ENCODE measurements at regions not wholly inside any gene's neighbourhood (a gene's known extent, or its start where the extent isn't known, plus 50 kb on each side); places are given as distances from the start of the nearest gene placed in this dataset.

DNA sequence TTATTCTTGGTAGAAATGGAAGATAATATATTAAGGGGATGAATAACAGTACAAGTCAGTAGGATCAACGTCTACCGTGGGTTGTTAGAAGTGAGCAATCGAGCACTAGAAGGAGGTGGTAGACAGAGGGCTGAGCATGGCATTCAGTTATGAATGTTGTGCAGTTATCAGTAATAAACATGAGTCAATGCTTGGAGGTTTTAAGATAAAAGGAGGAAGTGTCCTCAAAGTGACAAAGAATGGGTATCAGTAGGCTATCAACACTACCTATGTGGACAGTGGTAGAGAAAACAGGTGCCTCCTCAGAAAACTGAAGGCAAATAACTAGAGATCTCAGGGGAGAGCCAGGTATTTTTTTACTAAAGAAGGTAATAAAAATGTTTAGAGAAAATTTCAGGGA lies 1607.0 kb downstream of the PCDH9 start:
- Histone ChIP-seq H3K9ac (ENCODE audit: low read length in 5 of 5) (no peak overlapping the region), H3K27me3 (ENCODE audit: control insufficient read depth in 5 of 5, insufficient read depth in 4 of 5, low read length in 5 of 5) (no peaks in the 10 kb centered on the region), H3K36me3 (ENCODE audit: control insufficient read depth in 5 of 5, insufficient read depth in 5 of 5, low read length in 5 of 5) (no peaks in the 10 kb centered on the region), H3K27ac (ENCODE audit: low read depth, low read length) (no peak overlapping the region), H3K4me1 (ENCODE audit: control insufficient read depth in 5 of 5, insufficient read depth in 5 of 5, low read length in 5 of 5) (no peaks in the 10 kb centered on the region), H3K4me3 (ENCODE audit: low read depth in 1 of 5, low read length in 5 of 5) (no peak overlapping the region), H3K9me3 (ENCODE audit: control insufficient read depth in 5 of 5, low read length in 5 of 5) (no peaks in the 10 kb centered on the region)

GRCh38 chr13:65615506-65615905 lies 1614.6 kb downstream of the PCDH9 start:
- no peaks in the 10 kb centered on the region for H3K9me3 ChIP-seq (ENCODE audit: control insufficient read depth in 5 of 5, low read length in 5 of 5)
- no peaks in the 10 kb centered on the region for H3K4me1 ChIP-seq (ENCODE audit: control insufficient read depth in 5 of 5, insufficient read depth in 5 of 5, low read length in 5 of 5)
- H3K4me3 ChIP-seq (ENCODE audit: low read depth in 1 of 5, low read length in 5 of 5): no peak overlapping the region
- H3K27ac ChIP-seq (ENCODE audit: low read depth, low read length): no peak overlapping the region
- H3K36me3 ChIP-seq (ENCODE audit: control insufficient read depth in 5 of 5, insufficient read depth in 5 of 5, low read length in 5 of 5): no peaks in the 10 kb centered on the region
- H3K9ac ChIP-seq (ENCODE audit: low read length in 5 of 5): no peak overlapping the region
- no peaks in the 10 kb centered on the region for H3K27me3 ChIP-seq (ENCODE audit: control insufficient read depth in 5 of 5, insufficient read depth in 4 of 5, low read length in 5 of 5)

DNA sequence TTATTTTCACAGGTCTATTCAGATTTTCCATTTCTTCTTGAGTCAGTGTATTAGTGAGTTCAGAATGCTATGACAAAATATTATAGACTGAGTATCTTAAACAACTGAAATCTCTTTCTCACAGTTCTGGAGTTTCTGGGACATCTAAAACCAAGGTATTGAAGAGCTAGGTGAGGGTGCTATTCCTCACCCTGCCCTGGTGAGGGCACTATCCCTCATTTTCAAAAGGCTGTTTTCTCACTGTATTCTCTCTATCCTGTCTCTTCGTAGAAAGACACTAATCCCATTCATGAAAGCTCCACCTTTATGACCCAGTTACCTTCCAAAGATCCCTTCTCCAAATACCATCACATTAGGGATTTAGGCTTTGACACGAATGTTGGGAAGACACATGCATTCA lies 1617.1 kb downstream of the PCDH9 start:
- H3K27me3 ChIP-seq (ENCODE audit: control insufficient read depth in 5 of 5, insufficient read depth in 4 of 5, low read length in 5 of 5): no peaks in the 10 kb centered on the region
- H3K9me3 ChIP-seq (ENCODE audit: control insufficient read depth in 5 of 5, low read length in 5 of 5): no peaks in the 10 kb centered on the region
- H3K27ac ChIP-seq (ENCODE audit: low read depth, low read length): no peak overlapping the region
- H3K4me1 ChIP-seq (ENCODE audit: control insufficient read depth in 5 of 5, insufficient read depth in 5 of 5, low read length in 5 of 5): no peaks in the 10 kb centered on the region
- no peak overlapping the region for H3K9ac ChIP-seq (ENCODE audit: low read length in 5 of 5)
- H3K4me3 ChIP-seq (ENCODE audit: low read depth in 1 of 5, low read length in 5 of 5): no peak overlapping the region
- H3K36me3 ChIP-seq (ENCODE audit: control insufficient read depth in 5 of 5, insufficient read depth in 5 of 5, low read length in 5 of 5): no peaks in the 10 kb centered on the region

GRCh38 chr13:65609350-65609749 lies 1620.8 kb downstream of the PCDH9 start:
- Histone ChIP-seq H3K4me1 (ENCODE audit: control insufficient read depth in 5 of 5, insufficient read depth in 5 of 5, low read length in 5 of 5) (peaks cover 0 to 7% (median 0%) of the 10 kb centered on the region in 5 donors), H3K27me3 (ENCODE audit: control insufficient read depth in 5 of 5, insufficient read depth in 4 of 5, low read length in 5 of 5) (no peaks in the 10 kb centered on the region), H3K27ac (ENCODE audit: low read depth, low read length) (no peak overlapping the region), H3K9ac (ENCODE audit: low read length in 5 of 5) (no peak overlapping the region), H3K36me3 (ENCODE audit: control insufficient read depth in 5 of 5, insufficient read depth in 5 of 5, low read length in 5 of 5) (no peaks in the 10 kb centered on the region), H3K9me3 (ENCODE audit: control insufficient read depth in 5 of 5, low read length in 5 of 5) (no peaks in the 10 kb centered on the region), H3K4me3 (ENCODE audit: low read depth in 1 of 5, low read length in 5 of 5) (no peak overlapping the region)

DNA sequence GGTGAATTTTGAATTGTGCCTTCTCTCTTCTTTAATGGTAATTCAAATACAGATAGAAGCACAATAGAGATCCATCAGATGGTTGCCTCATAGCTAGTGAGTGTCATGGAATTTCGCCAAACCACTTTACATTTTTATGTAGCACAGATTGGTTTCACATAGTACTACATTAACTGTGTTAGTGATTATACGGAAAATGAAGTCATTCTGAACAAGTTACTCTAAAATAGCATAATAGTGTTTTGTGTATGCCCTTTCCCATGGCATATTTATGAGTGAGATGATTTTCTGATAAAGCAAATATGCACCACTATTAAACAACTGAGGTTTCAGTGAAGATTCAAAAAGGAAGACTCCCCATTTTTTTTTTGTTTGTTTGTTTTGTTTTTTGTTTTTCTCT lies 1623.5 kb downstream of the PCDH9 start:
- Histone ChIP-seq H3K27ac (ENCODE audit: low read depth, low read length) (no peak overlapping the region), H3K4me3 (ENCODE audit: low read depth in 1 of 5, low read length in 5 of 5) (no peak overlapping the region)

GRCh38 chr13:65605396-65605795 lies 1624.7 kb downstream of the PCDH9 start:
- no peaks in the 10 kb centered on the region for H3K9me3 ChIP-seq (ENCODE audit: control insufficient read depth in 5 of 5, low read length in 5 of 5)

More for the DNA sequence above, 1623.5 kb downstream of the PCDH9 start:
- no peaks in the 10 kb centered on the region for H3K36me3 ChIP-seq (ENCODE audit: control insufficient read depth in 5 of 5, insufficient read depth in 5 of 5, low read length in 5 of 5)
- H3K4me1 ChIP-seq (ENCODE audit: control insufficient read depth in 5 of 5, insufficient read depth in 5 of 5, low read length in 5 of 5): peaks cover 0 to 8% (median 0%) of the 10 kb centered on the region in 5 donors
- H3K9ac ChIP-seq (ENCODE audit: low read length in 5 of 5): no peak overlapping the region
- H3K9me3 ChIP-seq (ENCODE audit: control insufficient read depth in 5 of 5, low read length in 5 of 5): no peaks in the 10 kb centered on the region
- no peaks in the 10 kb centered on the region for H3K27me3 ChIP-seq (ENCODE audit: control insufficient read depth in 5 of 5, insufficient read depth in 4 of 5, low read length in 5 of 5)

GRCh38 chr13:65603160-65603559 lies 1627.0 kb downstream of the PCDH9 start:
- Histone ChIP-seq H3K27me3 (ENCODE audit: control insufficient read depth in 5 of 5, insufficient read depth in 4 of 5, low read length in 5 of 5) (no peaks in the 10 kb centered on the region), H3K4me3 (ENCODE audit: low read depth in 1 of 5, low read length in 5 of 5) (no peak overlapping the region), H3K27ac (ENCODE audit: low read depth, low read length) (no peak overlapping the region), H3K36me3 (ENCODE audit: control insufficient read depth in 5 of 5, insufficient read depth in 5 of 5, low read length in 5 of 5) (no peaks in the 10 kb centered on the region), H3K4me1 (ENCODE audit: control insufficient read depth in 5 of 5, insufficient read depth in 5 of 5, low read length in 5 of 5) (peaks cover 0 to 24% (median 6%) of the 10 kb centered on the region in 5 donors), H3K9me3 (ENCODE audit: control insufficient read depth in 5 of 5, low read length in 5 of 5) (no peaks in the 10 kb centered on the region), H3K9ac (ENCODE audit: low read length in 5 of 5) (no peak overlapping the region)

More at GRCh38 chr13:65605396-65605795, 1624.7 kb downstream of the PCDH9 start:
- Histone ChIP-seq H3K27me3 (ENCODE audit: control insufficient read depth in 5 of 5, insufficient read depth in 4 of 5, low read length in 5 of 5) (no peaks in the 10 kb centered on the region), H3K4me3 (ENCODE audit: low read depth in 1 of 5, low read length in 5 of 5) (no peak overlapping the region), H3K4me1 (ENCODE audit: control insufficient read depth in 5 of 5, insufficient read depth in 5 of 5, low read length in 5 of 5) (peaks cover 0 to 14% (median 0%) of the 10 kb centered on the region in 5 donors), H3K27ac (ENCODE audit: low read depth, low read length) (no peak overlapping the region), H3K9ac (ENCODE audit: low read length in 5 of 5) (no peak overlapping the region), H3K36me3 (ENCODE audit: control insufficient read depth in 5 of 5, insufficient read depth in 5 of 5, low read length in 5 of 5) (no peaks in the 10 kb centered on the region)

DNA sequence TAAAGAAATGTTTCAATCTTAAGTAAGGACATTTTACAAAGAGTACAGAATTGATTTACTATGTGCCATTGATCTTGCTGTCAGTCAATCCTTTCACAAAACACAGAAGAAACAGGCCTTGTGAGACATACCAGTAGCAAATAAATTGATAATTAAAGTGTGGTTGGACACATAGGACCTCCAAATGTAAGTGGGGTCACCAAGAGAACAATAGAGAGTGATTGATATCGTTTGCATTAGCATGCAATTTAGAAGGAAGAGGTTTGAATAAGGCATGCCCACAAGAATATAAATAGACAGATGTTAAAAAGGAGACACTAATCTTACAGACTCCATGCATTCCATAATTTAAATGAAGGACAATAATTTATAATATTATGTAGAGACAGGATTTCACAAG lies 1628.3 kb downstream of the PCDH9 start:
- peaks cover 0 to 31% (median 11%) of the 10 kb centered on the region in 5 donors for H3K4me1 ChIP-seq (ENCODE audit: control insufficient read depth in 5 of 5, insufficient read depth in 5 of 5, low read length in 5 of 5)
- no peaks in the 10 kb centered on the region for H3K36me3 ChIP-seq (ENCODE audit: control insufficient read depth in 5 of 5, insufficient read depth in 5 of 5, low read length in 5 of 5)
- H3K9ac ChIP-seq (ENCODE audit: low read length in 5 of 5): no peak overlapping the region
- no peak overlapping the region for H3K27ac ChIP-seq (ENCODE audit: low read depth, low read length)
- H3K9me3 ChIP-seq (ENCODE audit: control insufficient read depth in 5 of 5, low read length in 5 of 5): no peaks in the 10 kb centered on the region
- no peaks in the 10 kb centered on the region for H3K27me3 ChIP-seq (ENCODE audit: control insufficient read depth in 5 of 5, insufficient read depth in 4 of 5, low read length in 5 of 5)
- H3K4me3 ChIP-seq (ENCODE audit: low read depth in 1 of 5, low read length in 5 of 5): no peak overlapping the region

- Histone ChIP-seq H3K27me3 (ENCODE audit: control insufficient read depth in 5 of 5, insufficient read depth in 4 of 5, low read length in 5 of 5) (no peaks in the 10 kb centered on the region), H3K4me1 (ENCODE audit: control insufficient read depth in 5 of 5, insufficient read depth in 5 of 5, low read length in 5 of 5) (peaks cover 0 to 31% (median 11%) of the 10 kb centered on the region in 5 donors), H3K4me3 (ENCODE audit: low read depth in 1 of 5, low read length in 5 of 5) (no peak overlapping the region), H3K9ac (ENCODE audit: low read length in 5 of 5) (no peak overlapping the region), H3K27ac (ENCODE audit: low read depth, low read length) (no peak overlapping the region), H3K9me3 (ENCODE audit: control insufficient read depth in 5 of 5, low read length in 5 of 5) (no peaks in the 10 kb centered on the region), H3K36me3 (ENCODE audit: control insufficient read depth in 5 of 5, insufficient read depth in 5 of 5, low read length in 5 of 5) (no peaks in the 10 kb centered on the region)
Observed at GRCh38 chr13:65600702-65601101, 1629.4 kb downstream of the PCDH9 start.

- Histone ChIP-seq H3K36me3 (ENCODE audit: control insufficient read depth in 5 of 5, insufficient read depth in 5 of 5, low read length in 5 of 5) (no peaks in the 10 kb centered on the region), H3K4me1 (ENCODE audit: control insufficient read depth in 5 of 5, insufficient read depth in 5 of 5, low read length in 5 of 5) (peaks cover 0 to 30% (median 11%) of the 10 kb centered on the region in 5 donors), H3K9me3 (ENCODE audit: control insufficient read depth in 5 of 5, low read length in 5 of 5) (no peaks in the 10 kb centered on the region), H3K27me3 (ENCODE audit: control insufficient read depth in 5 of 5, insufficient read depth in 4 of 5, low read length in 5 of 5) (no peaks in the 10 kb centered on the region), H3K27ac (ENCODE audit: low read depth, low read length) (peak overlapping the region; percentile 87), H3K9ac (ENCODE audit: low read length in 5 of 5) (no peak overlapping the region), H3K4me3 (ENCODE audit: low read depth in 1 of 5, low read length in 5 of 5) (no peak overlapping the region)
Observed at GRCh38 chr13:65597839-65598818, 1632.0 kb downstream of the PCDH9 start.
